HG02678 (cell line): ENCODE measurements at regions not wholly inside any gene's neighbourhood (a gene's known extent, or its start where the extent isn't known, plus 50 kb on each side); places are given as distances from the start of the nearest gene placed in this dataset.

Experiments used
- ATAC-seq: cut with Tn5 transposase; IDR thresholded peaks from one replicate; pipeline ENCODE4 v1.9.1; 2021; ENCODE audit warnings: mild to moderate bottlenecking, moderate library complexity; ENCODE audit not compliant: unreplicated experiment

- ATAC-seq: no peak
Measured at GRCh38 chr14:71321574-71322315, 414.5 kb downstream of the PCNX1 start.

- ATAC-seq: no peak
Measured at GRCh38 chr14:71322655-71323250, 415.5 kb downstream of the PCNX1 start.

GRCh38 chr14:71324767-71325272 lies 417.6 kb downstream of the PCNX1 start:
- ATAC-seq: no peak

GRCh38 chr14:71327691-71328090 lies 420.4 kb downstream of the PCNX1 start:
- no peak for ATAC-seq

GRCh38 chr14:71328183-71328582 lies 420.9 kb downstream of the PCNX1 start:
- peak; percentile 43 for ATAC-seq

- ATAC-seq: no peak
Measured at GRCh38 chr14:71328954-71329353, 421.7 kb downstream of the PCNX1 start.

GRCh38 chr14:71331403-71331802 lies 424.1 kb downstream of the PCNX1 start:
- no peak for ATAC-seq

GRCh38 chr14:71332476-71332875 lies 425.2 kb downstream of the PCNX1 start:
- ATAC-seq: no peak

GRCh38 chr14:71333705-71334104 lies 426.4 kb downstream of the PCNX1 start:
- ATAC-seq: no peak

- ATAC-seq: no peak
Measured at GRCh38 chr14:71336489-71337192, 429.4 kb downstream of the PCNX1 start.

- no peak for ATAC-seq
Measured at GRCh38 chr14:71338153-71338552, 430.9 kb downstream of the PCNX1 start.

GRCh38 chr14:71339650-71340415 lies 432.6 kb downstream of the PCNX1 start:
- no peak for ATAC-seq

- ATAC-seq: no peak
Measured at GRCh38 chr14:71341156-71341555, 433.9 kb downstream of the PCNX1 start.

GRCh38 chr14:71343724-71344123 lies 436.5 kb downstream of the PCNX1 start:
- ATAC-seq: no peak

- ATAC-seq: no peak
Measured at GRCh38 chr14:71344506-71344905, 437.2 kb downstream of the PCNX1 start.

GRCh38 chr14:71346685-71347084 lies 439.4 kb downstream of the PCNX1 start:
- ATAC-seq: peak; percentile 41

GRCh38 chr14:71348394-71348793 lies 441.1 kb downstream of the PCNX1 start:
- no peak for ATAC-seq

- ATAC-seq: no peak
Measured at GRCh38 chr14:71348817-71349216, 441.6 kb downstream of the PCNX1 start.

GRCh38 chr14:71354142-71354541 lies 446.9 kb downstream of the PCNX1 start:
- ATAC-seq: no peak

GRCh38 chr14:71354801-71355200 lies 447.5 kb downstream of the PCNX1 start:
- no peak for ATAC-seq
